GM12891 (cell line): ENCODE measurements at regions not wholly inside any gene's neighbourhood (a gene's known extent, or its start where the extent isn't known, plus 50 kb on each side); places are given as distances from the start of the nearest gene placed in this dataset.

Source experiments
- PAX5 ChIP-seq: IDR thresholded peaks from 2 replicates; pipeline ENCODE4 v1.6.1; 2011; ENCODE audit warnings: low read length, moderate library complexity, mild to moderate bottlenecking; ENCODE audit not compliant: insufficient read depth, severe bottlenecking
- POLR2A ChIP-seq: IDR thresholded peaks from 2 replicates; pipeline ENCODE4 v1.6.1; 2011; ENCODE audit warnings: low read depth, low read length, control low read depth
- POLR2AphosphoS5 ChIP-seq: IDR thresholded peaks from 2 replicates; pipeline ENCODE4 v1.6.1; 2011; ENCODE audit warnings: low read depth, low read length, control low read depth
- POU2F2 ChIP-seq: IDR thresholded peaks from 2 replicates; pipeline ENCODE4 v1.6.1; 2011; ENCODE audit warnings: low read depth, mild to moderate bottlenecking, control low read depth, low read length, moderate library complexity
- TAF1 ChIP-seq: IDR thresholded peaks from 2 replicates; pipeline ENCODE4 v1.6.1; 2011; ENCODE audit warnings: low read depth, low read length, control low read depth

- TF ChIP-seq TAF1 (no peak), POLR2A (no peak), POLR2AphosphoS5 (no peak), PAX5 (no peak), POU2F2 (no peak)
Measured at GRCh38 chr21:27321791-27322190, 354.9 kb upstream of the ADAMTS5 start.
